ENCODE measurements at regions not wholly inside any gene's neighbourhood (a gene's known extent, or its start where the extent isn't known, plus 50 kb on each side); places are given as distances from the start of the nearest gene placed in this dataset.

DNA sequence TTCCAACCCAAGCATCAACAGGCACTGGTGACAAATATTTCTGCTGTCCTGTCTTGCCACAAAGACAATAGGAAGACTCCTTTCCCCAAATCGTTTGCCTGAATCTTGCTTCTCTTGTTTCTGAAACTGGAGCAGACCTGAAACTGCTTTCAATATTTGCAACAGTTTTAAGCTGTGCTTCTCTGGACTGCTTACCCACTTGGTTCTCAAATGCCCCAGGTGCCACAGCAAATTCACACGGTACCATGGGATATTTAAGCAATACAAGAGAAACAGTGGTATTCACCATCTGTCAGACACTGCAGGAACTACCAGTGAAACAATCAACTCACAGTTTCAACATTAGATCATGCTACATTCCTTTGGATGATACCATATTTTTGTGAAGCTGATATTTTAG is 309.4 kb downstream of the PARP8 start:
- Mint-ChIP-seq H3K4me3 (no peak overlapping the region), H3K27ac (no peak overlapping the region), H3K36me3 (ENCODE audit: low read depth) (no peaks in the 10 kb centered on the region), H3K27me3 (peaks cover 47% of the 10 kb centered on the region), H3K9me3 (no peaks in the 10 kb centered on the region), H3K4me1 (ENCODE audit: low read depth) (no peaks in the 10 kb centered on the region)
- no peak for DNase-seq

DNA sequence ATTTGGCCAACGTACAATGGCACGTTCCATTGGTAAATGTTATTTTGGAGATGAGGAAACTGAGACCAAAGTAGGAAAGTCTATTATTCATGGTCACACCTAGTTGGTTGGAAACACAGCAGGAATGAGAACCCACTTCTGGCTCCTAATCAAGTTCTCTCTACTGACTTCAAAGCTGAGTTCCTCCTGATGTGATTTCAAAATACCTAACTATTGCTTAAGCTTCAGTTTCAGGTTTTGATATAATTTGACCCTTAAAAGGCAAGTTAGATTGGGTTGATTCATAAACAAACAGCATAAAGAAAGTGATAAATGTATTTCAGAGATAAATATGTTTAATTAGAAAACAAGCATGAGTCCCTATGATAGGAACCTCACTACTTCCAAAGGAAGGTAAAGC is 312.5 kb downstream of the PARP8 start:
- H3K4me1 Mint-ChIP-seq (ENCODE audit: low read depth) = no peaks in the 10 kb centered on the region

DNA sequence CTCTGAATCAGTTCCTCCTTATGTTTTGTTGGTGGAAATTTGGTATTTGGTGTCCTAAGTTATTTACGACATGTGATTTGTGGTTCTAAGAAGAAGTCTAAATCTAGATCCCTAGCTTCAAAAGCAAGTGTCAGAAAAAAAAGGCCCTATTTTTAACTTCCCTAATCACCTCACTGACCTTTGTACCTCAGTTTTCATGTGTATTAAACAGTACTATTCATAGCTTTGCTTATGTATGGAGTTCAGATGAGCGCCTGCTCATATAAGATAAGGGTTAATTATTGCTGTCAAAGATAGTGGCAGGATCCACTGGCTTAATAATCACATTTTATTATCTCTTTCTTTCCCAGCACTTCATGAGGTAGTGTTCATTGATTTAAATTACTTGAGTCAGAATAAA is 318.2 kb downstream of the PARP8 start:
- Mint-ChIP-seq H3K9me3 (no peaks in the 10 kb centered on the region), H3K4me3 (no peak overlapping the region), H3K27ac (no peak overlapping the region), H3K36me3 (ENCODE audit: low read depth) (no peaks in the 10 kb centered on the region), H3K27me3 (peaks cover 23% of the 10 kb centered on the region), H3K4me1 (ENCODE audit: low read depth) (no peaks in the 10 kb centered on the region)
- DNase-seq = no peak

More for the DNA sequence above, 312.5 kb downstream of the PARP8 start:
- Mint-ChIP-seq H3K27me3 (peaks cover 48% of the 10 kb centered on the region), H3K4me3 (no peak overlapping the region), H3K27ac (no peak overlapping the region), H3K36me3 (ENCODE audit: low read depth) (no peaks in the 10 kb centered on the region), H3K9me3 (no peaks in the 10 kb centered on the region)
- no peak for DNase-seq

DNA sequence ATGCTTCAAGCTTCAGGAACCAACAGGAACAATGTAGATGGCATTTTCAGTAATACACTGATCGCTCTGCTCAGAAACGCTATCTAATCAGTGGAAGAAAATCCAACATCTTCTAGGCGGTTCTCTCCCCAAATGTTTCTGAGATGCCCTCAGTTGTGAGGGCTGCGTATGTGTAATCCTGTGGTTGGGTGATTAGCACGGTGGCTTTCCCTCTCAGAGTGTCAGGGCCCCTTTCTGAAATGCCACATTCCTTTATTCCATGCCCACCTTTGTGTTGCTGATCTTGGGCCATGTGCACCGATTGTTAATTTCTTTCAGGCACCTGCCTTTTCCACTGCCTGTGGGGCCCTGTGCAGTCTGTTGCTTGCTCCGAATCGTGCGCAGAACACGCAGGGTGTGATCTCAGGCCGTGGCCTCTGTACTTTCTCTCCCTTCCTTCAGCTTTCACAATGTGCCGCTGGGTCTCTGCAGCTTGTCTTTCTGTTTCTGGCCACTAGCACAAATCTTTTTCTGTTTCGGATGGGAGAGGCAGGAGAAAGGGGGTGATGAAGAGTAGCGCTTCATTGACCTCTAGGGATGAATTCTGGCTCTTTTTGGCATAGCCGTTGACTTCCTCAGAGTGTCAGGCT is 324.0 kb downstream of the PARP8 start:
- H3K4me3 Mint-ChIP-seq = no peak overlapping the region
- DNase-seq = no peak
- no peaks in the 10 kb centered on the region for H3K9me3 Mint-ChIP-seq
- H3K4me1 Mint-ChIP-seq (ENCODE audit: low read depth) = no peaks in the 10 kb centered on the region
- H3K27me3 Mint-ChIP-seq = peaks cover 14% of the 10 kb centered on the region
- H3K36me3 Mint-ChIP-seq (ENCODE audit: low read depth) = no peaks in the 10 kb centered on the region
- H3K27ac Mint-ChIP-seq = no peak overlapping the region

DNA sequence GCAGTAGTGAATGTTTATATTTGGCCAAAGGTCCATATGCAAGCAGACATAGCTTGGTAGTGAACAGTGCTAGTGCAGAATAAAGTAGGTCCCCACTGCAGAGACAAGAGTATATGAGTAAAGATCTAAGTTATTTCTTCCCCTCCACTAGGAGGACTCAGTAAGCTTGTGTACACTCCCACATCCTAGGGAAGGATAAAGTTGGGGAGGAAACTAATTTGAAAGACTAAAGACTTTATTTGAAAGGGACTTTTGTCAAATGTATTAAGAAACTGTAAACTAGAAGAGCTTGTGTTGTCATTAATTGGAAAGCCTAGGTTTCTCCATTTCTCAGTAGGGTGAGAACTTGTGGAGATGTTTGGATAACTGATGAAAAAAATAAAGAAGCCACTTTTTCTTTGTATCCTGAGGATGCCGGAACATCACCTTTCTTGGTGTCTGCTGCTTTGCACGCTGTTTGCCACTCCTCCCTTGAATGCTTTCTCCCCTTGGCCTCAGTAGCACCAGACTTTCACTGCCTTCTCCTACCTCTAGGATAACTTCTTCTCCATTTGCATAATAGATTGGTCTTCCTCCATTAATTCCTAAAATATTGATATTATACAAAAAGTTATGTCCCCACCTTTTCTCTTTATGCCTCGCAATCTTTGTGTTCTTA is 329.0 kb downstream of the PARP8 start:
- Mint-ChIP-seq H3K9me3 (no peaks in the 10 kb centered on the region), H3K27ac (no peak overlapping the region), H3K27me3 (peaks cover 11% of the 10 kb centered on the region), H3K36me3 (ENCODE audit: low read depth) (no peaks in the 10 kb centered on the region), H3K4me1 (ENCODE audit: low read depth) (no peaks in the 10 kb centered on the region), H3K4me3 (no peak overlapping the region)
- DNase-seq = no peak

DNA sequence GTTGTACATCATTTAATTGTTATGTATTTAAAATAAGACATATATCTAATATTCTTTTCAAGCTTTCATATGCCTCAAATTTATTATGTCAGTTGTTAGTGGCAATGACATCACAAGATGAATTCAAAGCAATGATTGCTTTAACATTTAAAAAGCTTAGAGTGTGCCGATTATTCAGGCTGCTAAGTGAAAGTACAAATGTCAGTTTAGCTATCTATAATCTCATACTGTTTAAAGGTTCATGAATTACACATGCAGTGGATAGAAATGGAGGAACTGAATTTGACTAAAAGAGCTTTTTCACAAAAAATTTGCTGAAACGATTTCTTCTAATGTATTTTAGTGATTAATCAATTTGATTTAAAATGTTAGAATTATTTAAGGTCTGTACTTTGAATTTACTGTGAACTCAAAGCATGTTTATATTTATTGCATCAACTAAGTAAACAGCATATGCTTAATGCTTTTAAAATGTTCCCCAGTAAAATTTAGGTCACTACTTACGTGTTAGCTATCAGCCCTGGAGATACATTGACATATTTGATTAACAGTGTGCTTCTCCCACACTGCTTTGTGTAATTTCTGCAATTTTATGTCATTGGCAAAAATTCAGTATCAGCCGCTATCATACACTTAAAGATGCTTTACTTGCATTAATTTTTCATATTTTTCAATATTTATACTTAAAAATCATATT is 334.9 kb downstream of the PARP8 start:
- H3K27ac Mint-ChIP-seq = no peak overlapping the region
- no peaks in the 10 kb centered on the region for H3K36me3 Mint-ChIP-seq (ENCODE audit: low read depth)
- no peaks in the 10 kb centered on the region for H3K9me3 Mint-ChIP-seq
- DNase-seq = no peak
- H3K27me3 Mint-ChIP-seq = peaks cover 2% of the 10 kb centered on the region
- no peaks in the 10 kb centered on the region for H3K4me1 Mint-ChIP-seq (ENCODE audit: low read depth)
- no peak overlapping the region for H3K4me3 Mint-ChIP-seq

DNA sequence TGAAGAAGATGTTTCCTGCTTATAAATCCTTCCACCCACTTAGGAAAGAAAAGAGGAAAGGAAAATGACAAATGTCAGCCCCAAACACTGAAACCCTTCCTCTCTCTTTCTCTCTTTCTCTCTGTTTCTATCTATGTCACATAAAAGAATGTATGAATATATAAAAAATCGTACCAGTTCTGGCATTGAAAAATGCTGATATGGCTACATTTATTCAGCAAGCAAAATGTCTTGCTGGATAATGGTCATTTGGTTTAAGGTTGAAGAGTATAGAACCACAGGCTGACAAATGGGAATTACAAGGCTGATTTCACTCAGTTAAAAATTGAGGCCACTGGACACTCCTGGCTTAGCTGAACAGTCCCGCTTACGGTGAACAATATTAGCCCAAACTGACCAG is 335.9 kb downstream of the PARP8 start:
- DNase-seq = no peak
- H3K4me3 Mint-ChIP-seq = no peak overlapping the region
- H3K4me1 Mint-ChIP-seq (ENCODE audit: low read depth) = no peaks in the 10 kb centered on the region
- H3K36me3 Mint-ChIP-seq (ENCODE audit: low read depth) = no peaks in the 10 kb centered on the region
- H3K27ac Mint-ChIP-seq = no peak overlapping the region
- H3K9me3 Mint-ChIP-seq = no peaks in the 10 kb centered on the region
- H3K27me3 Mint-ChIP-seq = peaks cover 2% of the 10 kb centered on the region

DNA sequence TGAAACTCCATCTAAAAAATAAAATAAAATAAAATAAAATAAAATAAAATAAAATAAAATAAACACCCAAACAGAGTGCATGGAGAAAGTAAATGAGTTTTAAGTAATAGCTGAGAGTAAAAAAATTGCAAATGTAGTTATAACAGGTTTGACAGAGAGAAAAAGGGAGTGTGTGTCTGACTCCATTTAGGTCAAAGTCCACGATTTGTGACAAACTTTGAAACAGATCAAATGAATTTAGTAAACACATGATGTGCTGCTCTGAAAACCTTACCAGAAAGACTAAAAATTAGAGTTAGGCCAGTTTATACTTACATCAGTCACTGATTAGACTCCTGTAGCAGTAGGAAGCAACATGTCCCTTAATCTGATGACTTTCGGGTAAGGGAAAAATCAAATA is 346.6 kb downstream of the PARP8 start:
- no peak overlapping the region for H3K4me3 Mint-ChIP-seq
- H3K27ac Mint-ChIP-seq = no peak overlapping the region
- no peak for DNase-seq
- no peaks in the 10 kb centered on the region for H3K9me3 Mint-ChIP-seq
- H3K36me3 Mint-ChIP-seq (ENCODE audit: low read depth) = no peaks in the 10 kb centered on the region
- no peaks in the 10 kb centered on the region for H3K27me3 Mint-ChIP-seq
- H3K4me1 Mint-ChIP-seq (ENCODE audit: low read depth) = no peaks in the 10 kb centered on the region

DNA sequence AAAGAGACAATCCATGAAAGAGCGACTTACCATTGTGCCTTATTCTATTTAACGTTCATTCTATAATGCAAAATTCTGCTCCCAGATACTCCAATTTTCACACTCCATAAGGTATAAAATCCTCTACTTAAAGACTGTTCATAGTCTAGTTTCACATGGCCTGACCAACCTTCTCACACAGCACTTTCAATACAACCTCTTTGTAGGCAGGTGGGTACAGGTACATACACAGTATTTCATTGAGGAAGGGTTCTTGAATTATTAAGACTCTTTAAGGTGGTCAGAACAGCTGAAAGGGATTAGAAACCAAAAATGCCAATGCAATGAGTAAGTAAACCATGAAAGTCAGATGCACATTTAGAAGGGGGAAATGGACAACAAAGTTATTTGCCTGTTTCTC is 352.0 kb downstream of the PARP8 start:
- H3K27me3 Mint-ChIP-seq = no peaks in the 10 kb centered on the region
- no peaks in the 10 kb centered on the region for H3K9me3 Mint-ChIP-seq
- H3K4me3 Mint-ChIP-seq = no peak overlapping the region
- H3K4me1 Mint-ChIP-seq (ENCODE audit: low read depth) = no peaks in the 10 kb centered on the region
- no peak for DNase-seq
- H3K27ac Mint-ChIP-seq = no peak overlapping the region
- H3K36me3 Mint-ChIP-seq (ENCODE audit: low read depth) = no peaks in the 10 kb centered on the region

DNA sequence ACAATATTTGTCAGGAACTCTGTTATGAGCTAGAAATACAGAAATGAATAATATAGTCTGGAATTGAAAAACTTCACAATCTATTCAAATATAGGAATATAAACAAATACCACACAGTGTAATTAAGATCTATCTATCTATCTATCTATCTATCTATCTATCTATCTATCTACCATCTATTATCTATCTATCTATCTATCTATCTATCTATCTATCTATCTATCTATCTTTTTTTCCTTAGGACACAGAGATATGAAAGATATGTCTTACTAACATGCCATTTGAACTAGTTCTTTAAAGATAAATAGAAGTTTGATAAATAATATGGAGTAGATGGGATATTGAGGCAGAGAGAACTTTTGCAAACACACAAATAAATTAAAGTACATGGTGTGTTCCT is 357.8 kb downstream of the PARP8 start:
- Mint-ChIP-seq H3K27ac (no peak overlapping the region), H3K4me1 (ENCODE audit: low read depth) (no peaks in the 10 kb centered on the region), H3K9me3 (peaks cover 4% of the 10 kb centered on the region), H3K36me3 (ENCODE audit: low read depth) (no peaks in the 10 kb centered on the region), H3K4me3 (no peak overlapping the region), H3K27me3 (no peaks in the 10 kb centered on the region)
- no peak for DNase-seq

DNA sequence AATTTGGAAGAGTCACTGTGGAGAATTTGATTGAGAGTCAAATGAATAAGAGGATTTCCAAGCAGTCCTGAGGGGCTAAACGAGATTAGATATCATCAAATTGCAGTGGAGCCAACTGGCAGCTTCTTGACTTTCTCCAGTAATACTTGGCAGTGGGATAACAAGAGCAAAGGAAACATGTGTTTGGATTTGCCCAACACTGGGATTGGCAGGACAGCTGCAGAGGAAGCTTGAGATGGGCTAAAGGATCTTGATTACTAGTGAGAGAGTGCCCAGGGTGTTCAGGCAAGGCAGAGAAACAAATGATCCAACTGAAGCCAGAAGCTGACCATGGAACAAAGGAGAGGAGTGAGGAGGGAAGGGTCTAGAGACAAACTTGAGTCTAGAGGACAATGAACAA is 356.0 kb upstream of the ISL1 start:
- Mint-ChIP-seq H3K36me3 (ENCODE audit: low read depth) (no peaks in the 10 kb centered on the region), H3K4me3 (no peak overlapping the region), H3K4me1 (ENCODE audit: low read depth) (no peaks in the 10 kb centered on the region), H3K27me3 (no peaks in the 10 kb centered on the region), H3K9me3 (peaks cover 4% of the 10 kb centered on the region), H3K27ac (no peak overlapping the region)
- DNase-seq = no peak

DNA sequence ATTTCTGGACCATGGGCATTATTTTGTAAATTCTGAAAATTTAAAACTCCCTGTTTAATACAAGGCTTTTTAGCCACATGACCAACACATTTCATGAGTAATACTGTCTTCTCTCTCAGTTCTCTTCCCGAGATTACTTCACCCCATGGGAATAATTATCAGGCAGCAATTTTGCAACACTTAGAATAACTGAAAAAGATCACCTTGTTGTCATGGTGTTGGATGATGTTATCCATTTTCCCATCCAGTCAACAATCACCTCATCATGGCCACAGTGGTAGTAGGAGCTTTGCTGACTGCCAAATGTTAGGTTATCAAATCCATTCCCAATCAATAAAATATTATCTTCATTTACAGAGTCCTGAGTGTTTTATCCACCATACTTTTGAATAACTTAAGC is 354.9 kb upstream of the ISL1 start:
- Mint-ChIP-seq H3K27ac (no peak overlapping the region), H3K4me1 (ENCODE audit: low read depth) (no peaks in the 10 kb centered on the region), H3K36me3 (ENCODE audit: low read depth) (no peaks in the 10 kb centered on the region), H3K27me3 (no peaks in the 10 kb centered on the region), H3K9me3 (peaks cover 4% of the 10 kb centered on the region), H3K4me3 (no peak overlapping the region)
- DNase-seq = no peak

DNA sequence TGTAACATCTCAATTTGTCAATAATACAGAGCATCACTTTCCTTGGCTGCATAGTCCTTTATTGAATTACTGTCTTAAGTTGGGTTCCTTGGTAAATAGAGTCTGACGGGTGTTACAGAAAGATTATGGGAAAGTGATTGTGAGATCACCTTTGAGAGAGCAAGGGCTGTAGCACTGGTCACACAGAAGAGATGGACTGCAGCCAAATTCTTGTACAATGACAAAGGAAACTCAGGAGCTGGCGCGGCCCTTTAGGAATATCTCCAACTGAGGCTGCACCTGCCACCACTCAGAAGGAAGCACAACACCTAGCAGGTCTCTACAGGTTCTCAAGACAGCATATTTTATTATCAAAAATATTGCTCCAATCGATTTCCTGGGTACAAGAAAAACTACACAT is 350.0 kb upstream of the ISL1 start:
- no peaks in the 10 kb centered on the region for H3K27me3 Mint-ChIP-seq
- no peak overlapping the region for H3K4me3 Mint-ChIP-seq
- no peak for DNase-seq
- no peak overlapping the region for H3K27ac Mint-ChIP-seq
- H3K9me3 Mint-ChIP-seq = no peaks in the 10 kb centered on the region
- H3K36me3 Mint-ChIP-seq (ENCODE audit: low read depth) = no peaks in the 10 kb centered on the region
- H3K4me1 Mint-ChIP-seq (ENCODE audit: low read depth) = no peaks in the 10 kb centered on the region

DNA sequence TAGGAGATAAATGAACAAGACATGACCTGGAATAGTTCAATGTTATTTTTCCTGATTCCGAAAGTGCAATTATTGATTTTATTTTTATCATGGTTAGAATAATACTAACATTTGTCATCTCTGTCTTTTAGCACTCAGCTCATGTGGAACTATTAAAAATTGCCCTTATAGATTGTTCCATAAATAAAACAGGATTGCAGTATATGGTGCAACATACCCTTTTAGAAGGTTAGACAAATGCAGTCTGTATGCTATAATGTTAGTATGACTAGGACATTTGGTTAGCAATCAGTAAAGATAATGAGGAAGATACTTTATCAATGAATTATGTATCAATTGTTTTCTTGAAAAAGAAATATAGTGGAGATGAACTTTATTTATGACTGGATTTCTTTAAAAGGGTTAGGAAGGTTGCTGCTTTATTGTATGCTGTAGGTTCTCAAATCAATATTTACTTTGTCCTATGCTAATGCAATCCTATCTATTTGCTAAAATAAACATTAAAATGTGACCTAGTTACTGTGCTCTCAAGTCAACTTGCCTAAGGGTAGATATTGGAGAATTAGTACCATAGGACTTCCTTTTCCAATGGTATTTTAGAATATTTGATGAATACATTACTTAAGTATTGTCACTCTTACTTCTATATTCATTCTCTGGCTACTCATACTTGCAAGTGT is 348.9 kb upstream of the ISL1 start:
- no peaks in the 10 kb centered on the region for H3K36me3 Mint-ChIP-seq (ENCODE audit: low read depth)
- no peaks in the 10 kb centered on the region for H3K4me1 Mint-ChIP-seq (ENCODE audit: low read depth)
- DNase-seq = no peak
- no peaks in the 10 kb centered on the region for H3K9me3 Mint-ChIP-seq
- H3K4me3 Mint-ChIP-seq = no peak overlapping the region
- H3K27ac Mint-ChIP-seq = no peak overlapping the region
- H3K27me3 Mint-ChIP-seq = peaks cover 5% of the 10 kb centered on the region

All from activated T-cell treated with anti-CD3 and anti-CD28 coated beads, Interleukin-2, amount 50 U/mL, for 24 hours (primary cell).